ENCODE measurements at regions not wholly inside any gene's neighbourhood (a gene's known extent, or its start where the extent isn't known, plus 50 kb on each side); places are given as distances from the start of the nearest gene placed in this dataset.

- TF ChIP-seq POLR2A (IDR thresholded peaks at IDR 0.05) (no peak), CTCF (IDR thresholded peaks at IDR 0.05) (no peak)
Measured at GRCh38 chr12:59155448-59155847, 235.1 kb upstream of the LRIG3 start.

Measured in right lobe of liver (tissue), 4 donors.